ENCODE measurements at regions not wholly inside any gene's neighbourhood (a gene's known extent, or its start where the extent isn't known, plus 50 kb on each side); places are given as distances from the start of the nearest gene placed in this dataset.

GRCh38 chr3:182393830-182394367, 399.4 kb upstream of the ATP11B start:
- TF ChIP-seq CTCF (IDR thresholded peaks at IDR 0.05) = no peak
- DNase-seq (ENCODE audit: low spot score) = no peak
- no peak for ATAC-seq (ENCODE audit: low FRiP score)

DNA sequence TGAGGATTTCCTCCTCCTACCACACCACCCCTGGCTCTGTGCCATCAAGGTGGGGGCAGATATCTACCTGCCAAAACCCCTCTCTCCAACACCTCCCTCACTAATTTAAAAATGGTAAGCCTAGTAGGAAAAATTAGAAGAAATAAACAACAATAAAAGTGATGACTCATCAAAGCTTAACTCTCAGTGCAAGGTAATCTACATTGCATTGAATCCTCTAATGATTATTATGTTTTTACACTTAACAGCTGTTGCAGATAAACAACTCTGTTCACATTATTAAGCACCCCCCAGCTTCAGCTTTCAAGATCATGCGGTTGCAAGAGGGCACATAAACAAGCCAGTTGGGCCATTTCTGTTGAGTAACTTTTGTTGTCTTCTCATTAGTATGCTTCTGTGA, 396.1 kb upstream of the ATP11B start:
- DNase-seq (ENCODE audit: low spot score) (no peak), ATAC-seq (ENCODE audit: low FRiP score) (no peak)
- TF ChIP-seq CTCF (IDR thresholded peaks at IDR 0.05) = no peak

- DNase-seq (ENCODE audit: low spot score) = no peak
- no peak for ATAC-seq (ENCODE audit: low FRiP score)
- TF ChIP-seq CTCF (IDR thresholded peaks at IDR 0.05) = no peak
These were observed 393.1 kb upstream of the ATP11B start for GRCh38 chr3:182399978-182400737.

DNA sequence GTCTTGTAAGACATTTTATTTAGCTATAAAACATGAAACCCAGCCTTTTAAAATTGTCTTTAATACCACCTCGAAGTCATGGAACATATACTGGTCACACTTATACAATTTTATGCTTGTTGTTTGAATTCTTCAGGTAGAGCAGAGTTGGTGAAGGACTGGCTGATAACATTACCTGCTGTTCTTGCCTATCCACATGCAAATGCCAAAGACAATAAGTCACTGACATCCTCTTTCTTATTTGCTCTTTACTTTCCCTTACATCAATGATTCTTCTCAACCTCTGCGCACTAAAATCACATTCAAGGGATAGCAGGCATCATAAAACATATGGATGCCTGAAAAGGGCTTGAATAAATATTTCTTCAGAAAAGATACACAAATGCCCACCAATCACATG, 392.5 kb upstream of the ATP11B start:
- no peak for TF ChIP-seq CTCF (IDR thresholded peaks at IDR 0.05)
- ATAC-seq (ENCODE audit: low FRiP score) = no peak
- no peak for DNase-seq (ENCODE audit: low spot score)

DNA sequence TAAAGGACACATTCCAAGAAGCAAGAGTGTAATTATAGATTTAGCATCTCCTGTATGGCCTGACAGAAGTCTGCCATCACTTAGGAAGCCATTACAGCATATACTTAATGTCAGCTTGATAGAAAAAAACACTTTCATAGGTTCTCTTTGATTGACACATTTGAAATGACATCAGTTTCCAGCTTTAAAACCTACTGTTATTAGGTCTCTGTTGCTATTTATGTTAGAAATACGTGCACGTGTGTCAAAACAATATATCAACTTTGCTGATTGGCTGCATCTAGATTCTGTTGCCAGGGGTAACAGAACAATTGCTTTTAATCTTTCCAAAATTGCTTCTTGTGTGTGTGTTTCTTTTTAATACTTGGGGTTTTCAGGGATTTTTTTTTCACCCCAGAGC, 389.3 kb upstream of the ATP11B start:
- no peak for ATAC-seq (ENCODE audit: low FRiP score)
- no peak for TF ChIP-seq CTCF (IDR thresholded peaks at IDR 0.05)
- DNase-seq (ENCODE audit: low spot score) = no peak

GRCh38 chr3:182405759-182406158, 387.5 kb upstream of the ATP11B start:
- no peak for TF ChIP-seq CTCF (IDR thresholded peaks at IDR 0.05)
- no peak for DNase-seq (ENCODE audit: low spot score)
- no peak for ATAC-seq (ENCODE audit: low FRiP score)

DNA sequence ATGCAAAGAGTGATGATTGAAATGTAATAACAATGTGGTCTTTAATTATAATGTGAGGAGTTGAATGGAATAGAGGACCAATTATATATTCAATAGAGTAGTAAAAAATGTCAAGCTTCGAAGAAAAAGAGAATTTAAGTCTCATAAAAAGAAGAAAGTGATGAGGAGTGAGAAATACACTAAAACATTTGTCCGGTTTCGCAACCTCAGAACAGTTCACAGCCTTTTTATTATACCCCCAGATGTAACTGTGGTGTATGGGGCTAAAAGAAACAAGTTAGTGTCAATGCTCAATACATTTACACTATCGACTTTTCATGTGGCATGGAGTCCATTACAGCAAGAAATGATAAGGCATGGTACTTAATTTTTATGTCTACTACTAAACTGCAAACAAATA, 386.5 kb upstream of the ATP11B start:
- DNase-seq (ENCODE audit: low spot score) = no peak
- ATAC-seq (ENCODE audit: low FRiP score) = no peak
- no peak for TF ChIP-seq CTCF (IDR thresholded peaks at IDR 0.05)
